Upper lobe of left lung (tissue), 6 donors: ENCODE measurements at regions not wholly inside any gene's neighbourhood (a gene's known extent, or its start where the extent isn't known, plus 50 kb on each side); places are given as distances from the start of the nearest gene placed in this dataset.
A peak's percentile ranks its signal among the peaks of the same experiment; 100 is the strongest.

Experiments used
- ATAC-seq, 2 donors: fragments of 200-7000 bp; cut with Tn5 transposase; one replicate each; pipeline ENCODE4 v1.9.1; 2022; ENCODE audit warnings: mild to moderate bottlenecking in 2 of 2, moderate library complexity in 2 of 2; ENCODE audit not compliant: low FRiP score in 2 of 2
- DNase-seq, 2 donors: peaks; one replicate each; pipeline ENCODE4 v3.0.0-alpha.2; 2019 to 2020
- H3K27ac ChIP-seq, 4 donors: fragments of 200-600 bp; sonication (generic); one replicate each; pipeline ENCODE4 v1.5.1; 2016 to 2019
- H3K27me3 ChIP-seq, 4 donors: fragments of 200-600 bp; sonication (generic); one replicate each; pipeline ENCODE4 v1.5.1; 2017 to 2019
- H3K36me3 ChIP-seq, 4 donors: fragments of 200-600 bp; sonication (generic); one replicate each; pipeline ENCODE4 v1.5.1; 2016 to 2019
- H3K4me1 ChIP-seq, 4 donors: fragments of 200-600 bp; sonication (generic); one replicate each; pipeline ENCODE4 v1.5.1; 2018 to 2019
- H3K4me3 ChIP-seq, 4 donors: fragments of 200-600 bp; sonication (generic); one replicate each; pipeline ENCODE4 v1.5.1; 2017 to 2019; ENCODE audit warnings: mild to moderate bottlenecking in 2 of 4, moderate library complexity in 1 of 4
- H3K9me3 ChIP-seq, 4 donors: fragments of 200-600 bp; sonication (generic); one replicate each; pipeline ENCODE4 v1.5.1; 2018 to 2019
- CTCF ChIP-seq, 6 experiments: fragments of 450-650 bp in 4 of 6; fragments of 200-600 bp in 2 of 6; sonication (generic) in 2 of 6; IDR thresholded peaks; one replicate each; pipeline ENCODE4 v1.5.1; 2016 to 2019; ENCODE audit warnings: antibody characterized with exemption in 6 of 6
- EP300 ChIP-seq, 4 donors: sonication (generic); formaldehyde crosslinking; IDR thresholded peaks; one replicate each; pipeline ENCODE4 v1.5.1; 2017; ENCODE audit warnings: antibody characterized with exemption in 4 of 4, control low read depth in 2 of 4
- POLR2A ChIP-seq, 4 donors: fragments of 450-650 bp; IDR thresholded peaks; one replicate each; pipeline ENCODE4 v1.5.1; 2016 to 2017; ENCODE audit warnings: antibody characterized with exemption in 4 of 4, mild to moderate bottlenecking in 2 of 4
- POLR2AphosphoS5 ChIP-seq, 2 donors: sonication (generic); formaldehyde crosslinking; IDR thresholded peaks; one replicate each; pipeline ENCODE4 v1.5.1; 2017; ENCODE audit warnings: antibody characterized with exemption in 2 of 2
- WGBS, 2 donors: methylation state at CpG; one replicate each; pipeline ENCODE4 v1.1.5; 2017 to 2018; 5-methylcytosine and 5-hydroxymethylcytosine counted together
- donor health status: DM: no; HTN: no; CAD: no; lungs with moderate emphysema.
- donor health status: DM: no; HTN: yes; CAD: no; lungs with severe emphysema.

- Histone ChIP-seq H3K9me3 (no peaks in the 10 kb centered on the region), H3K36me3 (no peaks in the 10 kb centered on the region), H3K27ac (no peak overlapping the region), H3K4me1 (no peaks in the 10 kb centered on the region), H3K27me3 (no peaks in the 10 kb centered on the region), H3K4me3 (no peak overlapping the region)
- DNase-seq = no peak
- no peak for ATAC-seq
- 89 to 96% methylated on average over 9 to 13 of the region's 13 CpGs for WGBS, 2 donors
- TF ChIP-seq CTCF (IDR thresholded peaks at IDR 0.05) = no peak
- TF ChIP-seq POLR2A (IDR thresholded peaks at IDR 0.05) = no peak
- TF ChIP-seq EP300 (IDR thresholded peaks at IDR 0.05) = no peak
- TF ChIP-seq POLR2AphosphoS5 (IDR thresholded peaks at IDR 0.05) = no peak
Observed at GRCh38 chr6:163641706-163642105, 227.2 kb downstream of the QKI start.

- Histone ChIP-seq H3K9me3 (no peaks in the 10 kb centered on the region), H3K4me3 (no peak overlapping the region), H3K4me1 (no peaks in the 10 kb centered on the region), H3K36me3 (no peaks in the 10 kb centered on the region), H3K27ac (no peak overlapping the region), H3K27me3 (no peaks in the 10 kb centered on the region)
- TF ChIP-seq CTCF (IDR thresholded peaks at IDR 0.05) = no peak
- TF ChIP-seq POLR2AphosphoS5 (IDR thresholded peaks at IDR 0.05) = no peak
- TF ChIP-seq POLR2A (IDR thresholded peaks at IDR 0.05) = no peak
- TF ChIP-seq EP300 (IDR thresholded peaks at IDR 0.05) = no peak
- ATAC-seq (peak in 1 of 2 donors; percentile 44), DNase-seq (peak in 1 of 2 donors; percentile 62)
- WGBS, 2 donors = 95 to 96% methylated on average over 17 to 21 of the region's 21 CpGs
Observed at GRCh38 chr6:163640641-163641040, 226.1 kb downstream of the QKI start.

GRCh38 chr6:163637524-163637923 is 223.0 kb downstream of the QKI start:
- TF ChIP-seq POLR2A (IDR thresholded peaks at IDR 0.05) = no peak
- no peak for TF ChIP-seq EP300 (IDR thresholded peaks at IDR 0.05)
- TF ChIP-seq CTCF (IDR thresholded peaks at IDR 0.05) = no peak
- no peak for TF ChIP-seq POLR2AphosphoS5 (IDR thresholded peaks at IDR 0.05)
- DNase-seq = no peak
- H3K9me3 ChIP-seq = no peaks in the 10 kb centered on the region
- WGBS, 2 donors = 48 to 59% methylated on average over 3 of the region's 3 CpGs
- H3K27me3 ChIP-seq = no peaks in the 10 kb centered on the region
- no peak overlapping the region for H3K27ac ChIP-seq
- H3K4me1 ChIP-seq = no peaks in the 10 kb centered on the region
- H3K36me3 ChIP-seq = no peaks in the 10 kb centered on the region
- ATAC-seq = no peak
- no peak overlapping the region for H3K4me3 ChIP-seq

GRCh38 chr6:163635731-163636364 is 221.3 kb downstream of the QKI start:
- no peak for DNase-seq
- TF ChIP-seq CTCF (IDR thresholded peaks at IDR 0.05) (no peak), POLR2AphosphoS5 (IDR thresholded peaks at IDR 0.05) (no peak), POLR2A (IDR thresholded peaks at IDR 0.05) (no peak), EP300 (IDR thresholded peaks at IDR 0.05) (no peak)
- WGBS, 2 donors = 69 to 74% methylated on average over 22 of the region's 22 CpGs
- no peaks in the 10 kb centered on the region for H3K36me3 ChIP-seq
- H3K4me3 ChIP-seq = no peak overlapping the region
- no peak for ATAC-seq
- H3K9me3 ChIP-seq = no peaks in the 10 kb centered on the region
- no peaks in the 10 kb centered on the region for H3K4me1 ChIP-seq
- no peak overlapping the region for H3K27ac ChIP-seq
- H3K27me3 ChIP-seq = no peaks in the 10 kb centered on the region

- Histone ChIP-seq H3K4me1 (no peaks in the 10 kb centered on the region), H3K27me3 (no peaks in the 10 kb centered on the region), H3K9me3 (no peaks in the 10 kb centered on the region), H3K27ac (no peak overlapping the region), H3K36me3 (no peaks in the 10 kb centered on the region), H3K4me3 (no peak overlapping the region)
- no peak for ATAC-seq
- WGBS, 2 donors = 92 to 96% methylated on average over 6 of the region's 6 CpGs
- TF ChIP-seq EP300 (IDR thresholded peaks at IDR 0.05) (no peak), POLR2AphosphoS5 (IDR thresholded peaks at IDR 0.05) (no peak), POLR2A (IDR thresholded peaks at IDR 0.05) (no peak), CTCF (IDR thresholded peaks at IDR 0.05) (no peak)
- DNase-seq = no peak
Observed at GRCh38 chr6:163635315-163635714, 220.8 kb downstream of the QKI start.
